Activated naive CD4-positive, alpha-beta T cell treated with anti-CD3 and anti-CD28 coated beads for 36 hours (primary cell): ENCODE measurements at regions not wholly inside any gene's neighbourhood (a gene's known extent, or its start where the extent isn't known, plus 50 kb on each side); places are given as distances from the start of the nearest gene placed in this dataset.
"Not testable (repeated sequence)": the region's sequence is repeated elsewhere in the genome, so short reads cannot be mapped to it uniquely, and the experiment has no call there.

Source experiments
- CTCF ChIA-PET: fragments of 350-600 bp; sonication (Branson Sonifier 250); formaldehyde crosslinking; loops from one replicate; lab custom pipeline; 2021; ENCODE audit warnings: antibody characterized with exemption; lab: Charles Lee
- DNase-seq: peaks from one replicate; pipeline ENCODE4 v3.0.0-alpha.2; 2020
- H3K27ac Mint-ChIP-seq: one replicate; pipeline ENCODE4 v1.8.0; 2021; ENCODE audit warnings: mild to moderate bottlenecking, mixed read lengths
- H3K27me3 Mint-ChIP-seq: one replicate; pipeline ENCODE4 v1.8.0; 2021; ENCODE audit warnings: low read depth, mixed read lengths
- H3K36me3 Mint-ChIP-seq: one replicate; pipeline ENCODE4 v1.8.0; 2021; ENCODE audit warnings: low read depth, mixed read lengths
- H3K4me1 Mint-ChIP-seq: one replicate; pipeline ENCODE4 v1.8.0; 2021; ENCODE audit warnings: low read depth, mixed read lengths
- H3K4me3 Mint-ChIP-seq: one replicate; pipeline ENCODE4 v1.8.0; 2021; ENCODE audit warnings: mild to moderate bottlenecking, moderate library complexity, mixed read lengths
- H3K9me3 Mint-ChIP-seq: one replicate; pipeline ENCODE4 v1.8.0; 2021; ENCODE audit warnings: mixed read lengths
- intact Hi-C: fragments of 100-400 bp; cut with micrococcal nuclease; formaldehyde crosslinking; loops from one replicate; pipeline ENCODE4 v1.15.1; 2023

DNA sequence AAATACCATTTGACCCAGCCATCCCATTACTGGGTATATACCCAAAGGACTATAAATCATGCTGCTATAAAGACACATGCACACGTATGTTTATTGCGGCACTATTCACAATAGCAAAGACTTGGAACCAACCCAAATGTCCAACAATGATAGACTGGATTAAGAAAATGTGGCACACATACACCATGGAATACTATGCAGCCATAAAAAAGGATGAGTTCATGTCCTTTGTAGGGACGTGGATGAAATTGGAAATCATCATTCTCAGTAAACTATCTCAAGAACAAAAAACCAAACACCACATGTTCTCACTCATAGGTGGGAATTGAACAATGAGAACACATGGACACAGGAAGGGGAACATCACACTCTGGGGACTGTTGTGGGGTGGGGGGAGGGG is 142.1 kb upstream of the BEND6 start:
- intact Hi-C loops = not testable (repeated sequence)

DNA sequence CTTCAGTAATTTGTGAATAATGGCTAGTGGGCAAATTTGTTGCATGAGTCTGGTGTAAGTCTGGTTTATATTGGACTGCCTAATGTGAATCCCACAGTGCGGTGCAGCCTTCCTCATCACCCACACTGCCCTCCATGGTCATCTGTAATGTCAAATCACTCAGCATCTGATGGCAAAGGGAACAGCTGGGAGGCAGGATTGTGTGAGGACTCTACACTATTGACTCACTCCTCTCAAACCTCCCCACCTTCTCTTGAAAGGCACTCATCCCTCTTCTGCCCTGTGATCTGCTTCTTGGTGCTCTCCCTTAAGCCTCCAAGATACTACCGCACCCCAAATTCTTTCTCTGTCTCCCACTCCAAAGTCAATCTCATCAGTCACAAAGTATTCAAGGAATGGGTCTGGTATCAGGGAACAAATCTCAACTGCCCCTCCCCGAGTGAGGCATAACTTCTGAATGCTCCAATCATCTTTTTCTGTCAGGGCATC is 146.0 kb upstream of the BEND6 start:
- no peak overlapping the region for H3K4me3 Mint-ChIP-seq
- no peaks in the 10 kb centered on the region for H3K27me3 Mint-ChIP-seq
- no peaks in the 10 kb centered on the region for H3K9me3 Mint-ChIP-seq
- CTCF ChIA-PET = no interaction called here
- no peaks in the 10 kb centered on the region for H3K36me3 Mint-ChIP-seq
- intact Hi-C loops = no loop called here
- H3K27ac Mint-ChIP-seq = no peak overlapping the region
- no peaks in the 10 kb centered on the region for H3K4me1 Mint-ChIP-seq
- DNase-seq = no peak

More for the DNA sequence above, 142.1 kb upstream of the BEND6 start:
- H3K27me3 Mint-ChIP-seq, H3K9me3 Mint-ChIP-seq, H3K4me1 Mint-ChIP-seq, H3K36me3 Mint-ChIP-seq, CTCF ChIA-PET, H3K27ac Mint-ChIP-seq, H3K4me3 Mint-ChIP-seq, DNase-seq: not testable (repeated sequence)

DNA sequence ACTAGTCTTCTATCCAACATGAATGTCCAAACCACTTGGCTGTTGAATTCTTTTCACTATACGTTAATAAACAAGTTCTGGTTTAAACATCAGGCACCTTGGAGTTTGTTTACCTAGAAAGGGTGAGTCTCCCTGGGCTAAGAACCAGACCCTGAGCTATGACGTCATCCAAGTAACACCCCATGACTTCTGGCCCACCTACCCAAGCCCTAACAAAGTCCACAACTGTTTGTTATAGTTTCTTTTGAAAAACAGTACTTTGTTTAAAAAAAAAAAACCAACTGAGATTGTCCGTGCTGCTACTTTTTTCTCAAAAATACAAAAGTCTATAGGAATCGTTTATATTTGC is 146.9 kb upstream of the BEND6 start:
- CTCF ChIA-PET = interaction anchor here (0.6 to 0.8 kb wide), 2 partner anchors 99 to 172 kb away, joined by 4 read pairs; no protein-coding TSS in a partner anchor
- Mint-ChIP-seq H3K4me1 (no peaks in the 10 kb centered on the region), H3K4me3 (no peak overlapping the region), H3K9me3 (no peaks in the 10 kb centered on the region), H3K36me3 (no peaks in the 10 kb centered on the region), H3K27ac (no peak overlapping the region), H3K27me3 (no peaks in the 10 kb centered on the region)
- DNase-seq = no peak
- intact Hi-C loops = no loop called here

DNA sequence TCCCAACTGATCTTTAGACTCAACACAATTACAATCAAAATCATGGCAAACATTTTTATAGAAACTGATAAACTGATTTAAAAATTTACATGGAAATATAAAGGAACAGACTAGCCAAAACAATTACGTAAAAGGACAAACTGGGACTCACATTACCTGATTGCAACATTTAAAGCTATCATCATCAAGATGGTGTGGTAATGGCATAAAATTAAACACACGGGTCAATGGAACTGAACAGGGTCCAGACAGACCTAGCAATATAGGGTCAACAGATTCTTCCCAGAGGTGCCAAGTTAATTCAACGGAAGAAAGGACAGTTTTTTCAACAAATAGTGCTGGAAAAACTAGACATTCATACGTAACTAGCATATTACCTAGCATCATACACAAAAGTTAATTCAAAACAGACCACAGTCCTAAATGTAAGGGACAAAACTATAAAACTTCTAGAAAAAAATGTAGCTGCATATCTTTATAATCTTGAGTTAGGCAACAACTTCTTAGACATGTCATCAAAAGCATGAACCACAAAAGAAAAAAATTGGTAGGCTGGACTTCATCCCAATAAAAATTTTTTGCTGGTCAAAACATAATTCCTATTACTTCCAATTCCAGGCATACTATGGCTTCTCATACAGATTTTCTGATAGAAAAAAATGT is 147.4 kb upstream of the BEND6 start:
- no peak overlapping the region for H3K4me3 Mint-ChIP-seq
- no peak for DNase-seq
- CTCF ChIA-PET = interaction anchor here (0.8 kb wide), 1 partner anchor 172 kb away, joined by 4 read pairs; no protein-coding TSS in a partner anchor

DNA sequence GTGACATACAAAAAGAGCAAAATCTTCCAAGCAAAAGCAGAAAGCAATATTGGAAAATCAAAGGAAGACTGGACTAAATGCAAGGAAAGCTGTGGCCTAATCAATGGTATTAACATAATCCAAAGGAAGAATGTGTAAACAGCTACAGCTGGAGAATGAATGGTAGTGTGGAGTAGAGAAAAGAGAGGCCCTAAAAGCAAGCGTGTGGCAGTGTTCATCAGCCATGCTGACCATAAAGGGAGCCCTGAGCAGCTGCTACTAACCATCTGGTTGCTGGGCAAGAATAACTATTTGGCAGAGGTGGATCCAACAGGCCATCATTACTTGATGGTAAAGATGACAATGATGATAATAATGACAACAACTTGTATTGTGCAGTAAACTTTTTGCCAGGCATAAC is 148.5 kb upstream of the BEND6 start:
- H3K27ac Mint-ChIP-seq = no peak overlapping the region
- CTCF ChIA-PET = interaction anchor here (0.6 to 0.7 kb wide), 2 partner anchors 47 to 1137 kb away, joined by 3 read pairs; no protein-coding TSS in a partner anchor
- H3K4me3 Mint-ChIP-seq = no peak overlapping the region
- DNase-seq = no peak
- H3K9me3 Mint-ChIP-seq = no peaks in the 10 kb centered on the region
- no peaks in the 10 kb centered on the region for H3K4me1 Mint-ChIP-seq
- no peaks in the 10 kb centered on the region for H3K27me3 Mint-ChIP-seq
- no peaks in the 10 kb centered on the region for H3K36me3 Mint-ChIP-seq
- intact Hi-C loops = no loop called here

More for the DNA sequence above, 147.4 kb upstream of the BEND6 start:
- H3K36me3 Mint-ChIP-seq = no peaks in the 10 kb centered on the region
- no peaks in the 10 kb centered on the region for H3K4me1 Mint-ChIP-seq
- intact Hi-C loops = no loop called here
- no peaks in the 10 kb centered on the region for H3K27me3 Mint-ChIP-seq
- no peaks in the 10 kb centered on the region for H3K9me3 Mint-ChIP-seq
- no peak overlapping the region for H3K27ac Mint-ChIP-seq

DNA sequence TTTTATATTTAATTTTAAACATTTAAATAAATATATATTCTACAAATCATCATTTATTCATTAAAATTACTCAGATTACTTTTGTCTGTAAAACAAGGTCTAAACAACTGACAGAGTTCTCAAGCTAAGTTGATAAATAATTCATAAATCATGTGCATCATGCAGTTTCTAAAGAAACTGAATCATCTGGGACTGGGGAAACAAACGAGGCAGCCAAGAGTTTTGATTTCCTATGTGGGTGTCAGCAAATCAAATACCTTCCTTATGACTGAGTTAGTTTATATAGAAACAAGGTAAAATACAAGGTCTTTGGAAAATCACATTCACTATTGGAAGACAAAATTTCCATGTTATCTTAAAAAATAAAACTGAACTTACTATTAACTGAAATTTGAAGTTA is 149.9 kb upstream of the BEND6 start:
- Mint-ChIP-seq H3K4me1 (no peaks in the 10 kb centered on the region), H3K36me3 (no peaks in the 10 kb centered on the region), H3K27ac (no peak overlapping the region), H3K27me3 (no peaks in the 10 kb centered on the region), H3K4me3 (no peak overlapping the region), H3K9me3 (no peaks in the 10 kb centered on the region)
- intact Hi-C loops = no loop called here
- CTCF ChIA-PET = no interaction called here
- no peak for DNase-seq

DNA sequence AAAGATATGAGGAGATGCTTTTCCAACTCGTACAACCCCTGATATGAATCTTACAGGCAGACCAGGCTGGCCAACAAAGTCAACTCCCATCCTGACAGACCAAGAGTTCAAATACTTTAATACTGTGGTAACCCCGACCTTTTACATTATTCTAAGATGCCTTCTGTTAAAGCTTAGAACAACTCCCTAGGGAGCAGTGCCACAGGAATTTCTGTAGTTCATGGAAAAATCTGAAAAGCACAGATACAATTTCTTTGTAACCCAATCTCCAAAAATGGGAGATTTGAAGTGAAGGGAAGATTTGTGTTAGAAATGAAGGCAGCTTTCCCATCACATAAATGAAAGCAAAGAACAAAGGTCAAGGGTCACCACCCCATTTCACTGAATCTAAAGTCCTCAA is 151.3 kb upstream of the BEND6 start:
- intact Hi-C loops = no loop called here
- Mint-ChIP-seq H3K27ac (no peak overlapping the region), H3K9me3 (no peaks in the 10 kb centered on the region), H3K4me3 (no peak overlapping the region), H3K27me3 (no peaks in the 10 kb centered on the region), H3K36me3 (no peaks in the 10 kb centered on the region), H3K4me1 (no peaks in the 10 kb centered on the region)
- DNase-seq = no peak
- CTCF ChIA-PET = no interaction called here

DNA sequence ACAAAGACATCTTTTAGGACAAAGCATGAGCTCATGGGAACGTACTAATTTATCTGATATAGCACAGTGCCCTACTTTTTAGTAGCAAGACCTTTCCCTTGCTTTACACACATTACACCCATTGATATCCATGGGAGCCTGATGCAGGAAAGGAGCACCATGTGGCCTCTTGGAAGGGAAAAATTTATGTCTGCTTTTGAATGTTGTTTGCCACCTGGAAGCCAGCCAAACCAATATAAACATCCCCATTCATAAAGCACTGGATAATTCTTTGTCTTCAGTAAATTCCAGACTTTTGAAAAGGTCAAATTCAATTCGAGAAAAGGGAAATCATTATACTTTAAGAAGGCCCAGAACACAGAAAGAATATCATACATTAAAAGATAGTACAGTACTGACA is 152.3 kb upstream of the BEND6 start:
- Mint-ChIP-seq H3K27ac (no peak overlapping the region), H3K4me3 (no peak overlapping the region), H3K9me3 (no peaks in the 10 kb centered on the region), H3K4me1 (no peaks in the 10 kb centered on the region), H3K36me3 (no peaks in the 10 kb centered on the region), H3K27me3 (no peaks in the 10 kb centered on the region)
- intact Hi-C loops = no loop called here
- CTCF ChIA-PET = interaction anchor here (0.6 kb wide), 1 partner anchor 19 kb away, joined by 3 read pairs; no protein-coding TSS in a partner anchor
- no peak for DNase-seq

DNA sequence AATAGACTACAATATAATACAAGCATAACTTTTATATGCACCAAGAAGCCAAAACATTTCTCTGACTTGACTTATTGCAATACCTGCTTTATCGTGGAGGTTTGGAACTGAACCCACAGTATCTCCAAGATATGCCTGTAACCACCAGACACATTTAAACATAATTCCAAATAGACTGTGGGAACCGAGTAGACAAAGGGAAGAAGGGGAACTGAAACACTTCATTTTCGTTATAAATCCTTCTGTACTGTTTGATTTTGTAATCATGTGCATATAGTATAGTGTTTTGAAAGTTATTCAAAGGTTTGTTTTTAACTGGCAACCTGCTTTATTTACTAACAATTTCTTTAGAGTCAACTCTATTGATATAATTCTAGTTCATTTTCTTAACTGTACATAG is 154.9 kb upstream of the BEND6 start:
- no peak for DNase-seq
- intact Hi-C loops = no loop called here
- Mint-ChIP-seq H3K27ac (no peak overlapping the region), H3K4me3 (no peak overlapping the region), H3K27me3 (no peaks in the 10 kb centered on the region), H3K4me1 (no peaks in the 10 kb centered on the region), H3K36me3 (no peaks in the 10 kb centered on the region), H3K9me3 (no peaks in the 10 kb centered on the region)
- CTCF ChIA-PET = no interaction called here

DNA sequence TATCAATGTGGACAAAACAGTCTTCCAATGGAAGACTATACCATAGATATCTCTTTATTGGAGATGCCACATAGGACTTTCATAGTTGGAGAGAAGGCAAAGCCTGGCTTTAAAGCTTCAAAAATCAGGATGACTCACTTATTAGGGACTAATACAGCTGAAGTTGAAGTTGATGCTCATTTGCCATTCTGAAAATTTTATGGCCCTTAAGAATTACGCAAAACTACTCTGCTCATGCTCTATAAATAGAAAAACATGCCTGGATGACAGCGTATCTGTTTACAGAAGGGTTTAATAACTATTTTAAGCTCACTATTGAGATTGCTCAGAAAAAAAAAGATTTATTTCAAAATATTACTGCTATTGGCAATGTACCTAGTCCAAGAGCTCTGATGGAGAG is 155.5 kb upstream of the DST start:
- intact Hi-C loops = no loop called here
- Mint-ChIP-seq H3K36me3 (no peaks in the 10 kb centered on the region), H3K4me3 (no peak overlapping the region), H3K9me3 (no peaks in the 10 kb centered on the region), H3K27ac (no peak overlapping the region), H3K4me1 (no peaks in the 10 kb centered on the region), H3K27me3 (peaks cover 2% of the 10 kb centered on the region)
- DNase-seq = no peak
- CTCF ChIA-PET = interaction anchor here (0.6 to 0.7 kb wide), 2 partner anchors 23 to 277 kb away, joined by 4 to 5 read pairs; no protein-coding TSS in a partner anchor

DNA sequence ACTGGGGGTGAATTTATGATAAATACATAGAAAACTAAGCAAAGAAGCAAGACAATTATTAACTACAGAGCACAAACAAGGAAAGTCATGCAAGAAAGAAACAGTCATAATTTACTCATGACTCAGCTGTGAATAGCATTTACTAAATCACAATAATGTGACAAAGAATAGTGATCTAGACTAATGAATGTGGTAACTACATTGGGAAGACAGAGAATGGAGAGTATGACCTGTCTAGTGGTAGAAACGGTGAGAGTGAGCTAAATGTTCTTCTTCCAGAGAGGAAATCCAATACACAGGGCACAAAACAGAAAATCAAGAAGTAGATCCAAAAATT is 153.5 kb upstream of the DST start:
- no peaks in the 10 kb centered on the region for H3K9me3 Mint-ChIP-seq
- peaks cover 2% of the 10 kb centered on the region for H3K27me3 Mint-ChIP-seq
- no peak for DNase-seq
- H3K4me1 Mint-ChIP-seq = no peaks in the 10 kb centered on the region
- no peak overlapping the region for H3K4me3 Mint-ChIP-seq
- CTCF ChIA-PET = no interaction called here
- no peaks in the 10 kb centered on the region for H3K36me3 Mint-ChIP-seq
- H3K27ac Mint-ChIP-seq = no peak overlapping the region
- intact Hi-C loops = no loop called here

DNA sequence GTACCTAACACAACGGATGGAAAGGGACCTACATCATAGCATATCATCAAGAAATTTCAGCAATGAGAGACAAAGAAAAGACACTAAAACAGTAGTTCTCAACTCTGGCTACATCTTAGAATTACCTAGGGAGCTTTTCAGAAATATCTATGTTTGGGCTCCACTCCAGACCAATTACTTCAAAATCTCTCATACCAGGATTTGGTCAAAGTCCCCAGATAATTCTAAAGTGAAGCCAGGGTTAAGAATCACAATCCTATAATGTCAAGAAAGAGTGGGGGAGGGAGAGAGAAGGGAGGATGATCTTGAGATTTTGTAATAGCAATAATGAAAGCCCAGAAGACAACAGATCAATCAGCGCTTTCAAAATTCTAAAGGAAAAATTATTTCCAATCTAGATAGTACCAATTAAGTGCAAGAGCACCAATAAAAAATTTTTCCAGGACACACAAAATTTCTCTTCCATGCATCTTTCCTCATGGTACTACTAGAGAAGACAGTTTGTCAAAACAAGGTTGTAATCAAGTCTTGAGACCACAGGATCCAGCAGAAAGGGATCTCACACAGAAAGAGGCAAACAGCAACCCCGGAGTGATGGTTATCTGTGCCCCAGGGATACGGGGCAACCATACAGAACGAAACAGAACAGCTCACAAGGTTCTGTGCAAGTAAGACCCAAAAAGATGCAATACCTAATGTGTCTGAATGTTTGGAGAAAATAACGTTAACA is 152.9 kb upstream of the DST start:
- peaks cover 2% of the 10 kb centered on the region for H3K27me3 Mint-ChIP-seq
- no peak for DNase-seq
- H3K36me3 Mint-ChIP-seq = no peaks in the 10 kb centered on the region
- H3K4me3 Mint-ChIP-seq = no peak overlapping the region
- intact Hi-C loops = no loop called here
- no peaks in the 10 kb centered on the region for H3K4me1 Mint-ChIP-seq
- H3K27ac Mint-ChIP-seq = no peak overlapping the region
- H3K9me3 Mint-ChIP-seq = no peaks in the 10 kb centered on the region
- CTCF ChIA-PET = no interaction called here

DNA sequence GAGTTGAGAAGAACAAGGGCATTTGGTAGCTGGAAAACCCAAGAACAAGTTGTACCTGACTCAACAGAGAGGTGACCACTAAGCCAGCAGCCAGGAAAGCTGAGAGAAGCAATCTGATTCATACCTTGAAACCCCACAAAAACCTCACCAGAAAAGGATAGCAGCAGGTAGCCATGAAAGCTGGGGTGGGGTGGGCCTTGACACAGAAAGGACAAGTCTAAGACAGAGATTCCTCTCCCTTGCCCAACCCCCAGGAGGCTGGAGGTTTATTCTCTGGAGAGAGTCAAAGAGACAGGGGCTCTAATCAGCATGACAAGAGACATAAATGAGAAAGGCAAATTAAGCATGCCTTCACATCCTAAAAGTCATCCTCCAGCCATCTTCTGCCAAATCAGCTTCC is 151.7 kb upstream of the DST start:
- Mint-ChIP-seq H3K9me3 (no peaks in the 10 kb centered on the region), H3K4me3 (no peak overlapping the region), H3K27ac (no peak overlapping the region), H3K36me3 (no peaks in the 10 kb centered on the region), H3K4me1 (no peaks in the 10 kb centered on the region), H3K27me3 (peaks cover 6% of the 10 kb centered on the region)
- no peak for DNase-seq
- intact Hi-C loops = no loop called here
- CTCF ChIA-PET = no interaction called here
